H1 (cell line): ENCODE measurements at regions not wholly inside any gene's neighbourhood (a gene's known extent, or its start where the extent isn't known, plus 50 kb on each side); places are given as distances from the start of the nearest gene placed in this dataset.

Experiments
- CTCF ChIA-PET: fragments of 300-600 bp; sonication (Branson Sonifier 250); formaldehyde crosslinking; loops from one replicate; lab custom pipeline; 2021; ENCODE audit not compliant: partially characterized antibody; lab: Charles Lee
- POLR2A ChIA-PET: fragments of 300-600 bp; sonication (Branson Sonifier 250); formaldehyde crosslinking; loops from one replicate; lab custom pipeline; 2021; ENCODE audit warnings: inconsistent platforms; ENCODE audit not compliant: partially characterized antibody; lab: Charles Lee
- DNase-seq, 2 experiments: peaks; one replicate each; pipeline versions ENCODE4 v3.0.0 to v3.0.0-alpha.2; 2010 to 2022; ENCODE audit warnings: low spot score in 2 of 2, low read depth in 1 of 2, mixed read lengths in 1 of 2
- FAIRE-seq: peaks from 2 replicates; lab custom pipeline; 2011; peaks lifted over from hg19 to GRCh38; lab: Jason Lieb, UNC
- H2AFZ ChIP-seq: 2 replicates; pipeline ENCODE4 v1.8.1; 2012; ENCODE audit warnings: low read length, inconsistent platforms
- H2AK5ac ChIP-seq: 2 replicates; pipeline ENCODE4 v1.6.1; 2013; ENCODE audit warnings: low read depth, low read length
- H2BK120ac ChIP-seq: replicated peaks from 2 replicates; pipeline ENCODE3; 2013; ENCODE audit warnings: low read depth, low read length, inconsistent platforms
- H2BK12ac ChIP-seq: 2 replicates; pipeline ENCODE4 v1.6.1; 2013; ENCODE audit warnings: low read depth, low read length
- H2BK15ac ChIP-seq: 2 replicates; pipeline ENCODE4 v1.6.1; 2013; ENCODE audit warnings: low read length
- H2BK20ac ChIP-seq: 2 replicates; pipeline ENCODE4 v1.6.1; 2013; ENCODE audit warnings: low read length
- H2BK5ac ChIP-seq: 2 replicates; pipeline ENCODE4 v1.6.1; 2013; ENCODE audit warnings: low read depth, low read length
- H3K14ac ChIP-seq: 2 replicates; pipeline ENCODE4 v1.6.1; 2013; ENCODE audit warnings: inconsistent platforms; ENCODE audit not compliant: insufficient read length
- H3K18ac ChIP-seq: 2 replicates; pipeline ENCODE4 v1.6.1; 2013; ENCODE audit warnings: low read length; ENCODE audit errors: extremely low read depth
- H3K23ac ChIP-seq: 2 replicates; pipeline ENCODE4 v1.6.1; 2013; ENCODE audit warnings: inconsistent platforms; ENCODE audit not compliant: insufficient read length
- H3K23me2 ChIP-seq: 2 replicates; pipeline ENCODE4 v1.6.1; 2013; ENCODE audit warnings: low read depth, low read length
- H3K27ac ChIP-seq: 2 replicates; pipeline ENCODE4 v1.6.1; 2011; ENCODE audit warnings: low read depth, low read length, inconsistent platforms
- H3K27me3 ChIP-seq, 4 experiments: replicated peaks in 1 of 4; 1 replicate in 1 of 4; 2 replicates in 3 of 4; pipeline versions ENCODE4 v1.6.1 to v1.8.1; 2011 to 2013; ENCODE audit warnings: low read length in 3 of 4, mild to moderate bottlenecking in 3 of 4, inconsistent platforms in 2 of 4, mixed read lengths in 2 of 4, moderate library complexity in 1 of 4; ENCODE audit not compliant: control insufficient read depth in 3 of 4, insufficient read depth in 3 of 4; ENCODE audit errors: extremely low read depth in 1 of 4
- H3K36me3 ChIP-seq, 4 experiments: 2 replicates each; pipeline versions ENCODE4 v1.6.1 to v1.8.1; 2011 to 2013; ENCODE audit warnings: mild to moderate bottlenecking in 4 of 4, low read length in 3 of 4, moderate library complexity in 2 of 4, control low read depth in 1 of 4, inconsistent platforms in 1 of 4; ENCODE audit not compliant: insufficient read depth in 4 of 4, control insufficient read depth in 2 of 4
- H3K4ac ChIP-seq: replicated peaks from 2 replicates; pipeline ENCODE3; 2013; ENCODE audit warnings: low read length, low read depth, mixed read lengths, inconsistent platforms; ENCODE audit not compliant: insufficient read length
- H3K4me1 ChIP-seq, 4 experiments: replicated peaks in 1 of 4; 1 replicate in 1 of 4; 2 replicates in 3 of 4; pipeline versions ENCODE4 v1.6.1 to v1.8.1; 2011 to 2013; ENCODE audit warnings: low read length in 3 of 4, inconsistent platforms in 2 of 4, mixed read lengths in 1 of 4; ENCODE audit not compliant: insufficient read depth in 4 of 4, control insufficient read depth in 3 of 4
- H3K4me2 ChIP-seq, 2 experiments: 2 replicates each; pipeline versions ENCODE4 v1.6.1 to v1.8.1; 2011 to 2013; ENCODE audit warnings: low read depth in 2 of 2, low read length in 2 of 2, control low read depth in 1 of 2, inconsistent platforms in 1 of 2, mild to moderate bottlenecking in 1 of 2; ENCODE audit not compliant: insufficient read depth in 1 of 2
- H3K4me3 ChIP-seq, 4 experiments: fragments of 200-600, 300-600 bp in 1 of 4; sonication (generic), shearing (Covaris generic), sonication (Bioruptor Twin) in 1 of 4; 2 replicates each; pipeline versions ENCODE4 v1.5.1 to v1.8.1; 2011 to 2016; ENCODE audit warnings: low read length in 4 of 4, low read depth in 3 of 4, control low read depth in 2 of 4, inconsistent platforms in 2 of 4, mild to moderate bottlenecking in 2 of 4, mixed read lengths in 1 of 4, moderate library complexity in 1 of 4; ENCODE audit not compliant: insufficient read depth in 2 of 4; ENCODE audit errors: extremely low read depth in 1 of 4
- H3K56ac ChIP-seq: replicated peaks from 2 replicates; pipeline ENCODE3; 2013; ENCODE audit warnings: low read depth, mild to moderate bottlenecking, mixed read lengths, low read length, inconsistent platforms; ENCODE audit not compliant: insufficient read length
- H3K79me1 ChIP-seq: 2 replicates; pipeline ENCODE4 v1.6.1; 2013; ENCODE audit warnings: low read depth, low read length, control low read depth
- H3K79me2 ChIP-seq, 2 experiments: 2 replicates each; pipeline versions ENCODE4 v1.6.1 to v1.8.1; 2012 to 2013; ENCODE audit warnings: low read length in 2 of 2, mild to moderate bottlenecking in 2 of 2, inconsistent platforms in 1 of 2; ENCODE audit not compliant: insufficient read depth in 2 of 2, control insufficient read depth in 1 of 2
- H3K9ac ChIP-seq, 4 experiments: replicated peaks in 1 of 4; 1 replicate in 1 of 4; 2 replicates in 3 of 4; pipeline versions ENCODE4 v1.6.1 to v1.8.1; 2011 to 2013; ENCODE audit warnings: low read depth in 3 of 4, low read length in 3 of 4, control low read depth in 2 of 4, mild to moderate bottlenecking in 2 of 4, moderate library complexity in 2 of 4, inconsistent platforms in 1 of 4; ENCODE audit errors: extremely low read depth in 1 of 4
- H3K9me3 ChIP-seq, 2 experiments: 2 replicates each; pipeline versions ENCODE4 v1.6.1 to v1.8.1; 2012 to 2013; ENCODE audit warnings: mild to moderate bottlenecking in 2 of 2, moderate library complexity in 2 of 2, control low read depth in 1 of 2, inconsistent platforms in 1 of 2, low read depth in 1 of 2, low read length in 1 of 2, mixed read lengths in 1 of 2; ENCODE audit not compliant: insufficient read depth in 2 of 2
- H4K20me1 ChIP-seq, 2 experiments: replicated peaks in 1 of 2; 2 replicates each; pipeline versions ENCODE3 to v1.8.1; 2011 to 2013; ENCODE audit warnings: inconsistent platforms in 2 of 2, low read length in 2 of 2, mild to moderate bottlenecking in 1 of 2; ENCODE audit not compliant: insufficient read depth in 2 of 2, control insufficient read depth in 1 of 2
- H4K5ac ChIP-seq: 2 replicates; pipeline ENCODE4 v1.6.1; 2013; ENCODE audit warnings: low read length, low read depth, mixed read lengths, inconsistent platforms; ENCODE audit not compliant: insufficient read length
- H4K8ac ChIP-seq: 2 replicates; pipeline ENCODE4 v1.8.0; 2013; ENCODE audit warnings: mild to moderate bottlenecking, moderate library complexity, low read length, inconsistent platforms; ENCODE audit not compliant: insufficient read depth; ENCODE audit errors: extremely low read depth
- H4K91ac ChIP-seq: replicated peaks from 2 replicates; pipeline ENCODE3; 2013; ENCODE audit warnings: low read length, mixed read lengths, inconsistent platforms; ENCODE audit not compliant: insufficient read length
- ASH2L ChIP-seq: fragments of 200-600, 300-600 bp; sonication (generic); IDR thresholded peaks from one replicate; pipeline ENCODE4 v1.7.1; 2017; ENCODE audit warnings: low read length
- BCL11A ChIP-seq, 2 experiments: IDR thresholded peaks; one replicate each; pipeline ENCODE4 v1.6.1; 2011; ENCODE audit warnings: low read depth in 2 of 2, low read length in 2 of 2, mild to moderate bottlenecking in 2 of 2
- GTF2F1 ChIP-seq: IDR thresholded peaks from 2 replicates; pipeline ENCODE4 v1.6.1; 2012; ENCODE audit warnings: low read depth, low read length, improper control_type of control experiment, borderline replicate concordance
- HDAC6 ChIP-seq: IDR thresholded peaks from one replicate; pipeline ENCODE4 v1.7.1; 2012; ENCODE audit warnings: low read depth, mild to moderate bottlenecking, inconsistent platforms, low read length, moderate library complexity
- JUN ChIP-seq: IDR thresholded peaks from 2 replicates; pipeline ENCODE4 v1.6.1; 2011; ENCODE audit warnings: low read depth, mild to moderate bottlenecking, improper control_type of control experiment, low read length
- RBBP5 ChIP-seq: IDR thresholded peaks from 2 replicates; pipeline ENCODE4 v1.7.1; 2012; ENCODE audit warnings: low read depth, mild to moderate bottlenecking, inconsistent platforms, low read length, moderate library complexity, borderline replicate concordance
- RNF2 ChIP-seq: fragments of 200-900, 300-1000 bp; sonication (generic); IDR thresholded peaks from 2 replicates; pipeline ENCODE4 v1.7.1; 2016; ENCODE audit warnings: borderline replicate concordance, low read depth, mild to moderate bottlenecking, antibody characterized with exemption, low read length; ENCODE audit not compliant: poor library complexity, severe bottlenecking; ENCODE audit errors: missing control alignments
- SIN3A ChIP-seq, 2 experiments: IDR thresholded peaks in 1 of 2; conservative IDR thresholded peaks in 1 of 2; 2 replicates each; pipeline ENCODE4 v1.6.1; 2011 to 2012; ENCODE audit warnings: low read length in 2 of 2, improper control_type of control experiment in 1 of 2, low read depth in 1 of 2, mild to moderate bottlenecking in 1 of 2
- SIX5 ChIP-seq: IDR thresholded peaks from 2 replicates; pipeline ENCODE4 v1.6.1; 2011; ENCODE audit warnings: mild to moderate bottlenecking, low read depth, low read length
- TBP ChIP-seq: IDR thresholded peaks from 2 replicates; pipeline ENCODE4 v1.6.1; 2011; ENCODE audit warnings: low read depth, low read length, improper control_type of control experiment
- TEAD4 ChIP-seq: IDR thresholded peaks from 2 replicates; pipeline ENCODE4 v1.6.1; 2012; ENCODE audit warnings: low read depth, low read length, inconsistent platforms, mixed read lengths
- WGBS, 2 experiments: shearing (Covaris generic) in 1 of 2; methylation state at CpG; one replicate each; pipeline versions ENCODE4 v1.1.6 to v1.1.7; 2013 to 2015; ENCODE audit warnings: low lambda C conversion rate in 2 of 2, mixed read lengths in 2 of 2, inconsistent platforms in 1 of 2, low coverage in 1 of 2, missing lambda C conversion rate in 1 of 2; ENCODE audit not compliant: insufficient replicate concordance in 2 of 2, insufficient coverage in 1 of 2, insufficient read length in 1 of 2; ENCODE audit errors: extremely low coverage in 1 of 2, missing lambda C conversion rate in 1 of 2; 5-methylcytosine and 5-hydroxymethylcytosine counted together
- TF ChIP-seq, protein P1 (sequence below): IDR thresholded peaks from 2 replicates; pipeline ENCODE4 v1.6.1; 2012; ENCODE audit warnings: inconsistent platforms

DNA sequence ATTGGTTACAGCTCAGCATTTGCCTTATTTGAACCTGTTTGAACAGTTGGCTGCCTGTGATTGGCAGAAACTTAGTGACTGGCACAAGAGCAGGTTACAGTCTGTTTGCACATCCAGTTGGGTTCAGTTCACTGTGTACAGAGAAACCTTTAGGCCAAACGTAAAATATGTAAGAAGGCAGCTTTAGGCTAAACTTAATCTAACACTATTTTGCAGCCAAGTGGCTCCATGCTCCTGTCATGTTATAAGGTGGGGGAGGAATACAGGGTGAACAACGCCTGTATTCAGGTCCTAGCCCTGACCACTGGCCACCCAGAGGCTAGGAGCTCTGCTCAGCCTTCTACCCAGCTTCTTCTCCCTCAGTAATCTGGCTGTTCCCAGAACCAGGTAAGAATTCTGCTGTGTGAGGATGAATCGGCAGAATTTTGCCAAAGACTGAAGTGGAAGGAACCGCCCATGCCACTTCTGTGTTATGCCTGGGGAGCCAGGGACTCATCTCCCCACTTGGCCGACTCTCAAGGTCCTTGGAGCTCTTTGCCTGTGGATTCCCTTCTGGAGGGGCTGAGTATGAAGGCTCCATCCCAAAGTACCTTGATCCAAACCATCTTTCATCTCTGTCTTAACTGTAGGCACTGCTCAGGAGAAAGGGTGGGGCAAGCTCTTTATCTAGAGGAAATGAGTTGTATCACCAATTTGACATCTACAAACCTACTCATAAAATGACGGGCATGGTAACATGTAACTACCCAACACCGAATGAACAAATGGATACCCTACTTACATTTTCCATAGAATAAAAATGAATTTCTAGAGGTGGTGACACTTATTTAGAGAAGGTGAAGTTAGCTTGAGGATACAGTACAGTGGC is 164.4 kb upstream of the NAMPT start:
- DNase-seq = no peak
- 87% methylated on average over 7 of the region's 7 CpGs; no CpG with 5 or more reads in 1 of the 2 experiments for WGBS, 2 experiments
- TF ChIP-seq BCL11A (IDR thresholded peaks at IDR 0.05; ENCODE audit: low read depth in 2 of 2, low read length in 2 of 2) (no peak), SIN3A (conservative IDR thresholded peaks at IDR 0.05 in 1 of 2, IDR thresholded peaks at IDR 0.05 in 1 of 2; ENCODE audit: low read depth in 1 of 2, low read length in 2 of 2) (no peak), TEAD4 (no peak), GTF2F1 (no peak), TBP (no peak), HDAC6 (no peak), JUN (no peak), RBBP5 (no peak), SIX5 (no peak), RNF2 (no peak), ASH2L (no peak)
- TF ChIP-seq, protein P1, sequence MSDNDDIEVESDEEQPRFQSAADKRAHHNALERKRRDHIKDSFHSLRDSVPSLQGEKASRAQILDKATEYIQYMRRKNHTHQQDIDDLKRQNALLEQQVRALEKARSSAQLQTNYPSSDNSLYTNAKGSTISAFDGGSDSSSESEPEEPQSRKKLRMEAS = no peak

More for the DNA sequence above, 164.4 kb upstream of the NAMPT start:
- Histone ChIP-seq H2BK5ac (no peak overlapping the region), H4K8ac (no peak overlapping the region), H3K27ac (no peak overlapping the region), H3K36me3 (no peaks in the 10 kb centered on the region; a peak in 1 of 8 replicates), H2AK5ac (no peak overlapping the region), H3K56ac (no peak overlapping the region), H2AFZ (peak overlapping the region; percentile 58; the same call in 1 of the 2 replicates), H2BK15ac (no peak overlapping the region), H4K5ac (no peak overlapping the region), H3K79me1 (no peaks in the 10 kb centered on the region), H2BK20ac (no peak overlapping the region), H3K23me2 (no peaks in the 10 kb centered on the region; the same call in 1 of the 2 replicates), H3K79me2 (no peaks in the 10 kb centered on the region), H3K14ac (no peak overlapping the region), H3K18ac (no peak overlapping the region), H2BK12ac (no peak overlapping the region), H3K9me3 (peaks cover 14 to 22% of the 10 kb centered on the region in 2 experiments), H3K4ac (no peak overlapping the region), H3K4me2 (no peak overlapping the region), H2BK120ac (no peak overlapping the region), H3K23ac (no peak overlapping the region), H4K91ac (no peak overlapping the region), H3K4me3 (no peak overlapping the region), H3K4me1 (no peaks in the 10 kb centered on the region), H3K9ac (no peak overlapping the region), H4K20me1 (no peaks in the 10 kb centered on the region), H3K27me3 (no peaks in the 10 kb centered on the region)
- ChIA-PET CTCF (interaction anchor here (0.5 to 1.5 kb wide), 6 partner anchors 10 to 281 kb away, joined by 3 to 9 read pairs (median 3); no protein-coding TSS in a partner anchor), POLR2A (no interaction called here)
- no peak for FAIRE-seq
